ENCODE measurements at regions not wholly inside any gene's neighbourhood (a gene's known extent, or its start where the extent isn't known, plus 50 kb on each side); places are given as distances from the start of the nearest gene placed in this dataset.
"Not testable (repeated sequence)": the region's sequence is repeated elsewhere in the genome, so short reads cannot be mapped to it uniquely, and the experiment has no call there.

DNA sequence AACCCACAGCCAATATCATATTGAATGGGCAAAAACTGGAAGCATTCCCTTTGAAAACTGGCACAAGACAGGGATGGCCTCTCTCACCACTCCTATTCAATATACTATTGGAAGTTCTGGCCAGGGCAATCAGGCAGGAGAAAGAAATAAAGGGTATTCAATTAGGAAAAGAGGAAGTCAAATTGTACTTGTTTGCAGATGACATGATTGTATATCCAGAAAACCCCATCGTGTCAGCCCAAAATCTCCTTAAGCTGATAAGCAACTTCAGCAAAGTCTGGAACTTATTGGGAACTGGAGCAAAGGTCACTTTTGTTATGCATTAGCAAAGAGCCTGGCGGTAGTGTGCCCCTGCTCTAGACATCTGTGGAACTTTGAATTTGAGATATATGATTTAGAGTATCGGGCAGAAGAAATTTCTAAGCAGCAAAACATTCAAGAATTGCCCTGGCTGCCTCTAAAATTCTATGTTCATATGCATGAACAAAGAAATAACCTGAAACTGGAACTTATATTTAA is 53.4 kb upstream of the PSMA1 start:
- TF ChIP-seq, protein P1, sequence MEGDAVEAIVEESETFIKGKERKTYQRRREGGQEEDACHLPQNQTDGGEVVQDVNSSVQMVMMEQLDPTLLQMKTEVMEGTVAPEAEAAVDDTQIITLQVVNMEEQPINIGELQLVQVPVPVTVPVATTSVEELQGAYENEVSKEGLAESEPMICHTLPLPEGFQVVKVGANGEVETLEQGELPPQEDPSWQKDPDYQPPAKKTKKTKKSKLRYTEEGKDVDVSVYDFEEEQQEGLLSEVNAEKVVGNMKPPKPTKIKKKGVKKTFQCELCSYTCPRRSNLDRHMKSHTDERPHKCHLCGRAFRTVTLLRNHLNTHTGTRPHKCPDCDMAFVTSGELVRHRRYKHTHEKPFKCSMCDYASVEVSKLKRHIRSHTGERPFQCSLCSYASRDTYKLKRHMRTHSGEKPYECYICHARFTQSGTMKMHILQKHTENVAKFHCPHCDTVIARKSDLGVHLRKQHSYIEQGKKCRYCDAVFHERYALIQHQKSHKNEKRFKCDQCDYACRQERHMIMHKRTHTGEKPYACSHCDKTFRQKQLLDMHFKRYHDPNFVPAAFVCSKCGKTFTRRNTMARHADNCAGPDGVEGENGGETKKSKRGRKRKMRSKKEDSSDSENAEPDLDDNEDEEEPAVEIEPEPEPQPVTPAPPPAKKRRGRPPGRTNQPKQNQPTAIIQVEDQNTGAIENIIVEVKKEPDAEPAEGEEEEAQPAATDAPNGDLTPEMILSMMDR (IDR thresholded peaks at IDR 0.05; ENCODE audit: poor library complexity), result not testable (repeated sequence)
- not testable (repeated sequence) for TF ChIP-seq EZH2 (IDR thresholded peaks at IDR 0.05; ENCODE audit: borderline replicate concordance)
